H4 (cell line): ENCODE measurements at regions not wholly inside any gene's neighbourhood (a gene's known extent, or its start where the extent isn't known, plus 50 kb on each side); places are given as distances from the start of the nearest gene placed in this dataset.

ENCODE experiments used
- DNase-seq: peaks from one replicate; pipeline ENCODE4 v3.0.0-alpha.2; 2015; ENCODE audit warnings: low spot score

- no peak for DNase-seq
Observed at GRCh38 chr2:156647377-156648010, 211.3 kb downstream of the GPD2 start.

GRCh38 chr2:156648522-156648921, 212.3 kb downstream of the GPD2 start:
- DNase-seq = no peak

- DNase-seq = peak; percentile 6
Observed at GRCh38 chr2:156649596-156649995, 213.4 kb downstream of the GPD2 start.

GRCh38 chr2:156652691-156653090, 216.5 kb downstream of the GPD2 start:
- DNase-seq = no peak

- DNase-seq = no peak
Observed at GRCh38 chr2:156653675-156654074, 217.5 kb downstream of the GPD2 start.

GRCh38 chr2:156657809-156658208, 221.6 kb downstream of the GPD2 start:
- no peak for DNase-seq

- no peak for DNase-seq
Observed at GRCh38 chr2:156659694-156660093, 223.5 kb downstream of the GPD2 start.

GRCh38 chr2:156663757-156664409, 227.7 kb downstream of the GPD2 start:
- DNase-seq = no peak

GRCh38 chr2:156666130-156666785, 230.1 kb downstream of the GPD2 start:
- no peak for DNase-seq

- no peak for DNase-seq
Observed at GRCh38 chr2:156670104-156670503, 233.9 kb downstream of the GPD2 start.

GRCh38 chr2:156671706-156672361, 235.7 kb downstream of the GPD2 start:
- no peak for DNase-seq

GRCh38 chr2:156672556-156673332, 236.6 kb downstream of the GPD2 start:
- no peak for DNase-seq

GRCh38 chr2:156673333-156673615, 237.1 kb downstream of the GPD2 start:
- no peak for DNase-seq

- DNase-seq = no peak
Observed at GRCh38 chr2:156673981-156674380, 237.8 kb downstream of the GPD2 start.

GRCh38 chr2:156675896-156676295, 239.7 kb downstream of the GPD2 start:
- no peak for DNase-seq

GRCh38 chr2:156679820-156680219, 243.6 kb downstream of the GPD2 start:
- DNase-seq = no peak

GRCh38 chr2:156680266-156680665, 244.1 kb downstream of the GPD2 start:
- no peak for DNase-seq

- DNase-seq = no peak
Observed at GRCh38 chr2:156687126-156687525, 250.9 kb downstream of the GPD2 start.

GRCh38 chr2:156687715-156688114, 251.5 kb downstream of the GPD2 start:
- peak; percentile 11 for DNase-seq

- no peak for DNase-seq
Observed at GRCh38 chr2:156689939-156690338, 253.8 kb downstream of the GPD2 start.

- DNase-seq = no peak
Observed at GRCh38 chr2:156691014-156691413, 254.8 kb downstream of the GPD2 start.

- DNase-seq = no peak
Observed at GRCh38 chr2:156695020-156695419, 258.8 kb downstream of the GPD2 start.
